Right ventricle myocardium superior (tissue), 1 donor: ENCODE measurements at regions not wholly inside any gene's neighbourhood (a gene's known extent, or its start where the extent isn't known, plus 50 kb on each side); places are given as distances from the start of the nearest gene placed in this dataset.
"Not testable (repeated sequence)": the region's sequence is repeated elsewhere in the genome, so short reads cannot be mapped to it uniquely, and the experiment has no call there.

Experiments
- ATAC-seq: fragments of 200-7000 bp; cut with Tn5 transposase; one replicate; pipeline ENCODE4 v1.9.1; 2020; ENCODE audit warnings: mild to moderate bottlenecking; ENCODE audit not compliant: poor library complexity
- DNase-seq: peaks from one replicate; pipeline ENCODE4 v3.0.0-alpha.2; 2020
- intact Hi-C: fragments of 100-400 bp; cut with DNase I; formaldehyde crosslinking; loops from one replicate; pipeline ENCODE4 v1.11.2; 2022
- donor health status: DM: no; HTN: yes; CAD: no; lungs with severe emphysema.

DNA sequence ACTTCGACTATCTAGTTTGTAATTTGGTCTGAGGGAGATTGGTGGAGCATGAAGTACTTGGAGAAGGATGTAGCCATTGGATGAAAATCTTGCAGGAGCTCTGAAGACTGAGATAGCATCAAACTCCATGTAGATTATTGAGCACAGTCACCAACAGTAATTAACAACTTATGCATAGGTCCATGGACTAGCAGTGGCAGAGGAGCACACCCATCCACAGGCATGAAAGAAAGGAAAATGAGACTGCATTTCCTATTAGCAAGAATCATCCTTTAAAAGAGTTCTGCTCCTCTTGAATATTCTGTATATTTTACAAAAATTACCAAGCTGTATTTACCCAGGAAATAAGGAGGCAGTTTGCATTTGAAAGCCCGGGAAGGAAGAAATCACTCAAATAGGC is 529.4 kb upstream of the ACTRT1 start:
- intact Hi-C loops = no loop called here
- ATAC-seq (no peak), DNase-seq (no peak)

DNA sequence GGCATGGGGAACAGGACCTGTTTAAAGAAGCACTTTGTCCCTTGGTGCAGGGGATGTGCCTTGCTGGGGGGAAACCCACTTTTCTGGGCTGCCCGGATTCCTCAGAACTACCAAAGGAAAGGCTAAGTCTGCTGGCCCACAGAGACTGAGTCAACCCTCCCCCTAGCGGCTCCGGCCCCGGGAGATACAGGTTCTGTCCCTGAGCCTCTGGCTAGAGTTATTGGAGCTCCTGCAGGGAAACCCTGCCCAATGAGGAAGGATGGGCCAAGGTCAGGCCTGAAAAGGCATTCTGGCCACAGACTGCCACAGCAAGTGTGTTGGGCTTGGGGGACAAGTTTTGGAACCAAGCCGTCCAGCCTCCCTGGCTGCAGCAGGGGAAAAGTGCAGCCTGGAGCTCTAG is 490.9 kb upstream of the ACTRT1 start:
- no peak for ATAC-seq
- DNase-seq = no peak
- intact Hi-C loops = no loop called here

DNA sequence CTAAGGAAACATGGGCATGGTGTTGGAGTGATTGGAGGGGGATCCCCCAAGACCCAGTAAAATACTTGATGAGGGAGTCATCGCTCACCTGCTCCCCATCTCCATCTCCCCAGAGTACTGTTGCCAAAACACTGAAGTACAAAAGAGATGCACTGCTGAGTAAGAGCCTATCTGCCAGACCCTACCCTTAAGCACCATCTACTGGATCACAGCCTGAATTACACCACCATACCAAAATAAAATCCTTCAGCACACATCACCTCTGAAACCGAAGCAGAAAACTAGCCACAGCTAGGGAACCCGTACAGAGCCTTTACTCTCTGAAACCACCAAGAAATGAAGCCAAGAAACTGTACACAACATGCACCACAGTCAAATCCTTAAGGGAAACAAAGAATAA is 466.3 kb upstream of the ACTRT1 start:
- intact Hi-C loops = no loop called here
- DNase-seq (no peak), ATAC-seq (no peak)

DNA sequence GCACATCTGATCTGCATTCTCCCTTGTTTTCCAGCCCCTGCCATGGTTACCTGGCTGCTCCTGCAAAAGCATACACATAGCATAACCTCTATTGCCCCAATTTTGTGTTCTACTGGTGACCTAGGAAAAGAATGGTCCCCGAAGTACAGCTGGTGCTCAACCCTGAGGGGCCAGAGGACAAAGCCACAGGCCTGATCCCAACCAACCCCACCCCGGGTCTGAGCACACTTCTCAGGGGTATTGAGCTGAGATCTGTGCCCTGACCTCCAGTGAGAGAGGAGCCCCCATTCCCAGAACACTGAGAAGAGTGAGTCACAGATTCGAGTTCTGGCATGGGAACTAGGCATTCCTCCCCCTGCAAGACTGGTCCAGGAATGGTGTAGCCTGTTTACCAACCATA is 465.5 kb upstream of the ACTRT1 start:
- ATAC-seq = no peak
- intact Hi-C loops = no loop called here

DNA sequence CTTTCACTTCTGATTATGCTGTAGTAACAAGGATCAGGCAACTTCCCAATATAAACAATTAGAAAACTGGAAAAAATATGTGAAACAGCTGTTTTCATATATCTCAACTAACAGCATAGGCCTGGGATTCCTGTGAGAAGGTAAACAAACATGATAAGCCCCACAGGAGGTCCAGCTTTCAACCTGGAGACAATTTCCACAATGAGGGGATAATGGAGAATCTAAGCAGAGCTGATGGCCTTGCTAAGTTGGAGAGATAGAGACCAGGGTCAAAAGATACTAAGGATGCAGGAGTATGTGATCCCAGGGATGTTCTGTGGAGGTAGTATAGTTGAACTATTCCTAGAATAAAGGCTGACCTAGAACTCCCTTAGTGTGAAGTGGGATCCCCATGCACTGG is 452.3 kb upstream of the ACTRT1 start:
- DNase-seq (no peak), ATAC-seq (no peak)
- intact Hi-C loops = no loop called here

More for the DNA sequence above, 465.5 kb upstream of the ACTRT1 start:
- no peak for DNase-seq

DNA sequence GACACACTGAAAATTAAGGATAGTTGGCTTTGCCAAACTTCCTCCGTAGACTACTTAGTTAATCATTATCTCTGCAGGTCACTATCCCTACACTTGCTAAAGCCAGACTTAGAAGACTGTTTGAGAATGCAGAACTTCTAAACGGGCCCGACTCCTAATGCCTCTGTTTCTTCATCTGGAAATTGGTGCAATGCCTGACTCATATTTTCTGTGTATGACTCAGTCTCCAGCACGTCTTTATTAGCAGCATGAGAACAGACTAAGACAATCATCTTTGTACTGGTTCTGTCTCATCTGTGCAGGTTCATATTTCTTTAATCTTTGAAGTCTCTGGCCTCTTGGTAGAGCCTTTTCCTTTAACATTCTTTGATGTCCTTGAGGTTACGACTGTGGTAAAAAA is 411.9 kb upstream of the ACTRT1 start:
- DNase-seq (no peak), ATAC-seq (no peak)
- intact Hi-C loops = no loop called here

DNA sequence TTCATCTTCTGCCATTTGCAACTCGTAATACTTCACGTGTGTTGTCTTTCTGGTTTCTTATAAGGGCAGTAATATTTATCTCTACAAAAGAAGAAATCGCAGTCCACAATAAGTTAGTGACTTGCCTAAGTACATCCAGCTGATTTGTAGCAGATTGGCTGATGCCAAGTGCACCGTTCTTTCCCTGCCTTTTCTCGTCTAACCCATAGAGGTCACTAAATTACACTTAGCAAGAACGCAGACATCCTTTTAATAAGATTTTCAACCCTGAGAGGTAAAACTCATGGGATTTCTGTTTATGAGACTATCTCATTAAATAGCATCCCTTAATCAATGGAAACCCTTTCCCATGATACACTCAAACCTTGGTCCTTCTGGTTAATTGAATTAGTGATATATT is 408.6 kb upstream of the ACTRT1 start:
- ATAC-seq (no peak), DNase-seq (no peak)
- intact Hi-C loops = no loop called here

DNA sequence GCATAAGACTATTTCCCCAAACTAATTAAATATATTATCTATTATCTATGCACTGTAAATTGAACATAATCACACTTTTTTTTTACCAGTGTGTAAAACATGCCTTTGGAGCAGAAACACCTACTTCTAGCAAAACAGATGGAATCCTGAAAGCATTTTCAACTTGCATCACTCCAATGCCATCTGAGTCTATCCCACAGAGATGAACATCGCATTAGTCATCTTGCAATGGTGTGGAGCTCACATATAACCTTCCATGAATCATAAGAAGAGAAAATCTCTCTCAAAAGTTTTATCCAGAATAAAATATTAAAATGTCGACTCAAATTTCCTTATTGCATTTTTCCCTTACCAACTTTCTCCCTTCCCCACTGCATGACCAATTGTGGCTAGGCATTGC is 406.7 kb upstream of the ACTRT1 start:
- ATAC-seq = no peak

DNA sequence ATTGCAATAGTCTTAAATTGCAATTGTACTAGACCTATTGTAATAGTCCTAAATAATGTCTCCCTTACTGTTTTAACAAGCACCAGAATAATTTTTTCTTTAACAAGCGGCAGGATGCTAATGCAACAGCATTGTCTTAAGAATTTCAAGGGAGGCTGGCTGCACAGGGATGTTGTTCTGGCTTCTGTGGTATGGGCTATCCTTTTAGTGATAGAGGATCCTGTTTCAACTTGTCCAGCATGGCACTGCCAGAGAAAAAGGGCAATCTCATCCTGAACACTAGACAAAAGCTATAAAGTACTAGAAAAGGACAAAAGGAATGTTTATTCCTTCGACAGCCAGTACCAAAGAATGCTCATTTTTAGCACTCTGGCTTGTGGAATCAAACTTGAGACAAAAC is 405.5 kb upstream of the ACTRT1 start:
- intact Hi-C loops = no loop called here
- DNase-seq = no peak
- ATAC-seq = no peak

More for the DNA sequence above, 406.7 kb upstream of the ACTRT1 start:
- no peak for DNase-seq
- intact Hi-C loops = no loop called here

DNA sequence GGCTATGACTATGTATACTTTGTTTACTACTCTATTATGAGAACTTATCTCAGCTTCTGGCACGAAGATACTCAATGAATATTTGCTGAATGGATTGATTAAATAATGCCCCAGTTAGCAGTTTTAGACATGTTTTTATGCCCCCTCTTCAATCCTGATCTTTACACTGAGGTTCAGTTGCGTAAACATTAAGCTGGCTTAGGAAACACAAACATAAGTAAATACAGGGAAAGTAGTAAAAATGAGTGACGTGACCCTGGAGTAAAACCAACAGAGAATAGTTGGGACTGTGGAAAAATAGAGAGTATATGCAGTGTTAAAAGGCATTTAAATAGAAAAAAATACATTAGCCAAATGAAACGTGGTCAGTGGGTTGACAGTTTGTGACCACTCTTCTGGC is 387.0 kb upstream of the ACTRT1 start:
- intact Hi-C loops = no loop called here
- no peak for ATAC-seq
- DNase-seq = no peak

DNA sequence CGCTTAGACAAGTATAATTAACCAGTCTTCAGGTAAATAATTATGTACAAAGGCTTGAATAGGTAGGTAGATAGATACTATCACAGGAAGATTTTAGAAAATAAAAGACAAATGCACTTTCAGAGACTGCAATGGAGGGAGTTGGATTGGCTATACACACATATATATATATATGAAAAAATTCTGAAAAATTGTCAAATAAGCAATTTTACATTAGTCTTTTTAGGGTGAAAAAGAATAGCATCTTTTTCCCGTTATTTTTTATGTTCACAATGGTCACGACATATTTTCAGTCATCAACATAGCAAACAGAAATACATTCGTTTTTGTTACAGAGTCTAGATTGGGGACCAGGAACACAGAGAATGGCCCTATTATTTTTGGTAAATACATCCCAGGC is 385.9 kb upstream of the ACTRT1 start:
- no peak for DNase-seq
- intact Hi-C loops = no loop called here
- no peak for ATAC-seq

DNA sequence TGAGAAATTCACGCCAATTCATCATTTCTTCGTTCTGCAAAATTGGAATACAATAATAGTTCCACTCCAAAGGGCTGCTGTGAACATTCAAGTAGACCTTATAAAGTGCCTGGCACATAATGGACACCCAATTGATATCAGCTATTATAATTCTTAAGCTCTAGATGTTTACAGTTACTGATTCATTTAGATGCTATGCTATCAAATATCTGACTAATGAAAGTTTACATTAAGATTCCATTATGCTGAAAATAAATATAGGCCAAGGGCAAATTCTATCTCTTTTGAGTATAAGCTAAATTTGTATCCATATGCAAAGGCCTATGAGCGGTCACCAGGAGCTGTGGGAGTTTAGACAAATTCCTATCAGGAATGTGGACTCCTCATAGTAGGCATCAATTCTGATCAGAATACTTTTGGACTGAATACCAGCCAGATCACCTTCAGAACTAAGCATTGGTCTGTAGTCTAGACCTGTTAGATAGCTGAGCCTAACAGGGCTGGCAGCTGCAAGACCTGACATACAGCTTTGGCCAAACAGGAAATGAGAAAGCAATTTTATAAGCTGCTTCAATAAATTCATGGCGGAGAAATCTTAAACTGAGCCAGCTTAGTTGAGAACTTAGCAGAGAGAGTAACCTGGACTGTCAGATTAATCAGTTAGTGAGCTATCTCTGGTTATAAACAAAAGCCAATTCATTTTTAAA is 384.3 kb upstream of the ACTRT1 start:
- ATAC-seq = no peak
- DNase-seq = no peak

DNA sequence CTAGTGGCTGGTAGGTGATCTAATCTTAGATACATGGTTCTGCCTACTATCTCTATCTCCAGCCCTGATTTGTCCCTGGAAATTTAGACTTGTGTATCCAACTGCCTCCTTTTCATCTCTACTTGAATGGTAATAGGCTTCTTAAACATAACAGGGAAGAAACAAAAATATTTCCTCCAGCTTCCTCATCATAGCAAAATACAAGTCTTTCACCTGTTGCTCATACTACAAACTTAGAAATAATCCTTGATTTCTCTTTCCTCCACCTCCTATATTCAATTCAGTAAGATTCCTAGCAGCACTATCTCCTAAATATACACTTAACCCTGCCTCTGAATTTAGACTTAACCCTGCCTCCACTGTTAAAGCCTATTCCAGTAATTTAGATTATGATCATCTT is 373.3 kb upstream of the ACTRT1 start:
- intact Hi-C loops = no loop called here
- DNase-seq (no peak), ATAC-seq (no peak)

More for the DNA sequence above, 384.3 kb upstream of the ACTRT1 start:
- intact Hi-C loops = no loop called here

DNA sequence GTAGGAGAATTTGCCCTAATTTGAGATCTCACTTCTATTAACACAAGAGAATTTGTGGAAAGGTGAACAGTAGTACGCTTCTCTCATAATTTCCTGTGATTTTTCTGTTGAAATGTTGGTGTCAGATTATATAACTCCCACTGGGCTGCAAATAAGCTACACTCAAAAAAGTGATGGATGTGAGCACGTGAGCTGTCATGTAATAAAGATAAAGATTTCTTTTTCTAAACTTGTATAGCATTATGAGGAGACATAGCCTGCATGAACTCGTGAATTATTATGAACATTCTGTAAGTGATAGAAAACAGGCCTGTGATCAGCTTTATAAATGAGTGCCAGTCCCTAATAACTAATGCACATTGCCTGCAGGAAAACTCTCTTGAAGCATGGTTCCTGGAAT is 356.6 kb upstream of the ACTRT1 start:
- no peak for DNase-seq
- intact Hi-C loops = no loop called here
- no peak for ATAC-seq

DNA sequence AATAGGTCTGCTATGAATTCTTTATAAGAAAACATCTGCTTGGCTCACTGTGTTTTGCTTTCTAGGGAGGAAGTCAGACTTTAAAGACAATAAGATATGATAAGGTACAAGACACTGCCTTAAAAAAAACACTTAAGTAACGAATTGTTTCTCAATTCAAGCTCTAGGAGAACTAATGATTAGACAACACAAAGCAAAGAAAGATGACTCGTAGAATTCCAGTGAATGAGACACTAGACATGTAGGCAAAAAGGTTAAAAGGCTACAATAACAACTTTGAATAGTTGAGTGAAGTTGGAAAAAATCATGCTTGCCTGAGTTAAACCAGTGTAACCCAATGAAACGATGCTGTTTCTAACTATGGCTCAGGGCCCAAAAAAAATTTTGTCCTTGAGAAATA is 344.4 kb upstream of the ACTRT1 start:
- intact Hi-C loops = no loop called here
- DNase-seq (no peak), ATAC-seq (no peak)

DNA sequence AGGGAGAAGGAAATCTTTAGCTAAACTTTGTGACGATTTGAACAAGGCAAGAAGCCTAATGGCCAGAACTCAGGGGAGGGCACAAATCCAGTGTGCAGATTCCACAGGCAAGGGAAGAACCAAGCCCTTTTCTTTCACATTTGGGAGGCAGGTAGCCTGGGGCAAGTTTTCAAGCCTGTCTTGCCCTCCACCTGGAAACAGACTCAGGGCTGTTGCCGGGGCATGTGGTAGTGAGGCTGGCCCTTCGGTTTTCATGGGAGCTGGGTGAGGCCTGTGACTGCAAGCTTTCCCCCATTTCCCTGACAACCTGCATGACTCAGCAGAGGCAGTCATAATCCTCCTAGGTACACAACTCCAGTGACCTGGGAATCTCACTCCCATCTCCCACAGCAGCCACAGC is 331.6 kb upstream of the ACTRT1 start:
- DNase-seq, intact Hi-C loops, ATAC-seq: not testable (repeated sequence)

DNA sequence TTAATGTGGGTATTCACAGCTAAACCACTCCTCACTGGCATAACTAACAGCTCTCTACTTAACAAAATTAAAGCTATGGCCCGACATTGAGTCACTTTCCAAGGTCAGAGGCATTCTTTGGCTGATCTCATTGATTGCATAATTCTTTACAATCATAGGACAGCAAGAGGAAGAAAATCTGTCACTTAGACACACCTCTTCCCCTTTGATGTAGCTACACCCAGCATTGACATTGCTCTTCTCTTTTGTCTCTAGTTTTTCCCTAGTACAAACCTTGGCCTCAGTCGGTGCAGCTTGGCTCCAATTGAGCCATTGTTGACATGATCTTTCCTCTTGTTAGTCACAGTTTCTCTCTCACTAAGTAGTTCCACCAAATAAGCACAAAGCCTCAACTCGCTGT is 313.3 kb upstream of the ACTRT1 start:
- ATAC-seq (no peak), DNase-seq (no peak)
- intact Hi-C loops = no loop called here

DNA sequence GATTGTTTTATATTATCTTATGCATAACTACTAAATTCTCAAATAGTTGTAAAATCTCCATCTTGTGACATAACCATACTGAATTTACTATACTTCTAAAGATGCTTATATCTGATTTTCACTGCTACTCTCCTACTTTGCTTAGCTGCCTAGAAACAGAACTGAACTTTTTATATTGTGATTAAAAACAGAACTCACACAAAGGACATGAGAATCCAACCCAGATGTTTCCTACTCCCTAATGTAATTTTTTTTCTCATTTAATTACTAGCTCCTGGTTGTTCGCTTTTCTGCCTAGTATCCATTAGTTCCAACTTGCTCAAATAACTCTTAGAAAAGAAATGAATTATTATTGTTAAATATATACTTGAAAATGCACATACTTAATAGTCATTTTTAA is 283.5 kb upstream of the ACTRT1 start:
- ATAC-seq = no peak
- intact Hi-C loops = no loop called here
- DNase-seq = no peak

DNA sequence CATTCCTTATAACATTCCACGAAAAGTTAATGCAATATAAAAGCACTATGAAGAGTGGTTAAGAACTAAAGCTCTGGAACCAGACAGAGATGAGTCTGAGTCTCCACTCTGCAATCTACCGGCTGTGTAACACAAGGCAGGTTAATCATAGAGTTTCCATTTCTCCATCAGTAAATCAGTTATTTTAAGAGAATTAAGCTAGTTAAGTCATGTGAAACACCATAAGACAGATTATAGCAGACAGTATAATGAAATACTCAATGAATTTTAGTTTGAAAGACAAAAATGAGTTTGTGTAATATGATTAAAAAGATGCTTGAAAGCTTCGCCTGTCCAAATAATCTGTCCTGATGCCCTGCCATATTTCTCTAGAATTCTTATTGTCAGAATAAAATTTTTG is 282.6 kb upstream of the ACTRT1 start:
- DNase-seq (no peak), ATAC-seq (no peak)
- intact Hi-C loops = no loop called here

DNA sequence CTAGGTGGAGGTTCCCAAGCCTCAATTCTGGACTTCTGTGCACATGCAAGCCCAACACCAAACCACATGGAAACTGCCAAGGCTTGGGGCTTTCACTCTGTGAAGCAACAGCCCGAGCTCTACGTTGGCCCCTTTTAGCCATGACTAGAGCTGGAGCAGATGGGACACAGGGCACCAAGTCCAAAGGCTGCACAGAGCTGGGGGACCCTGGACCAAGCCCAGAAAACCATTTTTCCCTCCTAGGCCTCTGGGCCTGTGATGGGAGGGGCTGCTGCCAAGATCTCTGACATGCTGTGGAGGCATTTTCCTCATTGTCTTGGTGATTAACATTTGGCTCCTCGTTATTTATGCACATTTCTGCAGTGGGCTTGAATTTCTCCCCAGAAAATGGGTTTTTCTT is 258.7 kb upstream of the ACTRT1 start:
- DNase-seq (no peak), ATAC-seq (no peak)
- intact Hi-C loops = no loop called here

DNA sequence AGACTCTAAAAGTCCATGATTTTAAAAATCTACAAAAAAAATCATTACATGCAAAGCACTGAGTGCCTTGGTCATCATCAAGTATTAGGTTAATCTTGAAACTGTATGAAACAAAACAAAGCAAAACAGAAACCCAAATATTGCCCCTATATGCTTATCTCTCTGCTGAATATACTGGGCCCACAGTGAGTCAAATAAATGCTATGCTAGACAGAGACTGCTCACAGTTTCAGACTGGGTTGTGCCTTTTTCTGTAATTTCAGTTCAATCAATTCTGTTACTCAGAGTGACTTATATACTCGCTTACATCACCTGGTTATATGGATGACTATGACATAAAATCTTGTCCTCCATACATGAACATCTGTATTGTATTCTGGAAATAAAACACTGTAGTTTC is 257.1 kb upstream of the ACTRT1 start:
- ATAC-seq = no peak
- DNase-seq = no peak
- intact Hi-C loops = no loop called here
